WTC11 (cell line): ENCODE measurements at regions not wholly inside any gene's neighbourhood (a gene's known extent, or its start where the extent isn't known, plus 50 kb on each side); places are given as distances from the start of the nearest gene placed in this dataset.

Source experiments
- ATF2 ChIP-seq: sonication (generic); formaldehyde crosslinking; IDR thresholded peaks from 2 replicates; pipeline ENCODE4 v1.8.1; 2022; ENCODE audit warnings: low read depth, missing genetic modification reagents, borderline replicate concordance
- ATF6 ChIP-seq: sonication (generic); formaldehyde crosslinking; IDR thresholded peaks from 2 replicates; pipeline ENCODE4 v1.8.1; 2023; ENCODE audit warnings: mild to moderate bottlenecking, missing genetic modification reagents
- CTCF ChIP-seq: fragments of 200-600 bp; IDR thresholded peaks from 2 replicates; pipeline ENCODE4 v1.8.0; 2022; ENCODE audit warnings: antibody characterized with exemption
- E2F5 ChIP-seq: sonication (generic); formaldehyde crosslinking; IDR thresholded peaks from 2 replicates; pipeline ENCODE4 v1.8.1; 2022; ENCODE audit warnings: mild to moderate bottlenecking, moderate library complexity, missing genetic modification reagents
- ELF4 ChIP-seq: sonication (generic); formaldehyde crosslinking; IDR thresholded peaks from 2 replicates; pipeline ENCODE4 v1.8.1; 2022; ENCODE audit warnings: low read depth, mild to moderate bottlenecking, moderate library complexity, missing genetic modification reagents
- ESRRA ChIP-seq: sonication (generic); formaldehyde crosslinking; IDR thresholded peaks from 2 replicates; pipeline ENCODE4 v1.8.1; 2022; ENCODE audit warnings: mild to moderate bottlenecking, missing genetic modification reagents, borderline replicate concordance
- GABPB1 ChIP-seq: sonication (generic); formaldehyde crosslinking; IDR thresholded peaks from 2 replicates; pipeline ENCODE4 v1.8.1; 2023; ENCODE audit warnings: mild to moderate bottlenecking, missing genetic modification reagents
- KAT7 ChIP-seq: sonication (generic); formaldehyde crosslinking; IDR thresholded peaks from 2 replicates; pipeline ENCODE4 v1.8.1; 2023; ENCODE audit warnings: missing genetic modification reagents, mild to moderate bottlenecking, borderline replicate concordance
- MAX ChIP-seq: sonication (generic); formaldehyde crosslinking; IDR thresholded peaks from 2 replicates; pipeline ENCODE4 v1.8.0; 2022; ENCODE audit warnings: mild to moderate bottlenecking, missing genetic modification reagents
- MYBL2 ChIP-seq: sonication (generic); formaldehyde crosslinking; IDR thresholded peaks from 2 replicates; pipeline ENCODE4 v1.8.1; 2023; ENCODE audit warnings: mild to moderate bottlenecking, moderate library complexity, missing genetic modification reagents
- USF2 ChIP-seq: sonication (generic); formaldehyde crosslinking; IDR thresholded peaks from 2 replicates; pipeline ENCODE4 v1.8.1; 2023; ENCODE audit warnings: mild to moderate bottlenecking, missing genetic modification reagents, moderate library complexity
- ZMAT4 ChIP-seq: fragments of 250-450 bp; sonication (Bioruptor Pico); IDR thresholded peaks from 2 replicates; pipeline ENCODE4 v1.9.0; 2021; ENCODE audit warnings: mild to moderate bottlenecking
- ZNF281 ChIP-seq: sonication (generic); formaldehyde crosslinking; IDR thresholded peaks from 2 replicates; pipeline ENCODE4 v1.8.0; 2023; ENCODE audit warnings: mild to moderate bottlenecking, missing genetic modification reagents
- ZNF416 ChIP-seq: fragments of 250-450 bp; sonication (Bioruptor Pico); IDR thresholded peaks from 2 replicates; pipeline ENCODE4 v1.9.0; 2021; ENCODE audit warnings: mild to moderate bottlenecking, inconsistent platforms

GRCh38 chr18:40375837-40376236 is 1579.2 kb upstream of the PIK3C3 start:
- TF ChIP-seq E2F5 (CRISPR knock-in tag) (no peak), CTCF (no peak), ESRRA (CRISPR knock-in tag) (no peak), ATF2 (no peak), GABPB1 (CRISPR knock-in tag) (no peak), ATF6 (CRISPR knock-in tag) (no peak), ZMAT4 (CRISPR knock-in tag) (no peak), ZNF281 (CRISPR knock-in tag) (no peak), USF2 (CRISPR knock-in tag) (no peak), MYBL2 (no peak), MAX (CRISPR knock-in tag) (no peak), ZNF416 (CRISPR knock-in tag) (no peak), KAT7 (CRISPR knock-in tag) (no peak), ELF4 (CRISPR knock-in tag) (no peak)
